Neutrophil (primary cell): ENCODE measurements at regions not wholly inside any gene's neighbourhood (a gene's known extent, or its start where the extent isn't known, plus 50 kb on each side); places are given as distances from the start of the nearest gene placed in this dataset.

ENCODE experiments used
- H3K27ac ChIP-seq: fragments of 200-600 bp; sonication (generic); 2 replicates; pipeline ENCODE4 v1.5.1; 2016; ENCODE audit warnings: mild to moderate bottlenecking, moderate library complexity
- H3K27me3 ChIP-seq: fragments of 200-600 bp; sonication (generic); 2 replicates; pipeline ENCODE4 v1.6.0; 2016; ENCODE audit warnings: mild to moderate bottlenecking
- H3K36me3 ChIP-seq: fragments of 200-600 bp; sonication (generic); 2 replicates; pipeline ENCODE4 v1.5.1; 2017
- H3K4me1 ChIP-seq, 2 experiments: fragments of 200-600 bp in 1 of 2; sonication (generic) in 1 of 2; 1 replicate in 1 of 2; 2 replicates in 1 of 2; pipeline versions ENCODE4 v1.5.1 to v1.6.1; 2013 to 2016; ENCODE audit warnings: low read depth in 1 of 2, low read length in 1 of 2, mild to moderate bottlenecking in 1 of 2, moderate library complexity in 1 of 2; ENCODE audit not compliant: control insufficient read depth in 1 of 2, insufficient read depth in 1 of 2
- H3K4me3 ChIP-seq, 2 experiments: fragments of 200-600 bp in 1 of 2; sonication (generic) in 1 of 2; 1 replicate in 1 of 2; 2 replicates in 1 of 2; pipeline ENCODE4 v1.5.1; 2013 to 2016; ENCODE audit warnings: low read depth in 1 of 2, low read length in 1 of 2, mild to moderate bottlenecking in 1 of 2, moderate library complexity in 1 of 2
- H3K9me3 ChIP-seq: fragments of 200-600 bp; sonication (generic); 2 replicates; pipeline ENCODE4 v1.5.1; 2016
- TF ChIP-seq, protein P1 (sequence below): fragments of 200-600 bp; sonication (generic); IDR thresholded peaks from 2 replicates; pipeline ENCODE4 v1.5.1; 2016; ENCODE audit warnings: antibody characterized with exemption

DNA sequence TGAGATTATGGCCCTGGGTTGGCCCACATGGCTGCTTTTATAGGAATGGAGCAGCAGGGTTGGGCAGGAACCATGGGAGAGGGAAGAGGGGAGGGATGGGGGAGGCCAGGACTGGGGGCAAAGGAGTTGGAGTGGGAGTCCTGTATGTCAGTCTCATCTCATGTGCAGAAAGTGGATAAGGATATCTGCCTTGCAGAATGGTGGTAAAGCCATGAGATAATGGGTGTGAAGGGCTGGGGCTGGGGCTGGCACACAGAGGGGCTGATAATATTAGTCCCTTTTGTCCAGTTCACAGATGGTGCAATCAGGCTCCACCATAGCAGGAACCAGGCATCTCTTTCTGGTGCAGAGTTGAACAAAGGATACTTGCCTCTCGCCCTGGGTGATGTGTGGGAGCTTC is 101.3 kb downstream of the MRM1 start:
- TF ChIP-seq, protein P1, sequence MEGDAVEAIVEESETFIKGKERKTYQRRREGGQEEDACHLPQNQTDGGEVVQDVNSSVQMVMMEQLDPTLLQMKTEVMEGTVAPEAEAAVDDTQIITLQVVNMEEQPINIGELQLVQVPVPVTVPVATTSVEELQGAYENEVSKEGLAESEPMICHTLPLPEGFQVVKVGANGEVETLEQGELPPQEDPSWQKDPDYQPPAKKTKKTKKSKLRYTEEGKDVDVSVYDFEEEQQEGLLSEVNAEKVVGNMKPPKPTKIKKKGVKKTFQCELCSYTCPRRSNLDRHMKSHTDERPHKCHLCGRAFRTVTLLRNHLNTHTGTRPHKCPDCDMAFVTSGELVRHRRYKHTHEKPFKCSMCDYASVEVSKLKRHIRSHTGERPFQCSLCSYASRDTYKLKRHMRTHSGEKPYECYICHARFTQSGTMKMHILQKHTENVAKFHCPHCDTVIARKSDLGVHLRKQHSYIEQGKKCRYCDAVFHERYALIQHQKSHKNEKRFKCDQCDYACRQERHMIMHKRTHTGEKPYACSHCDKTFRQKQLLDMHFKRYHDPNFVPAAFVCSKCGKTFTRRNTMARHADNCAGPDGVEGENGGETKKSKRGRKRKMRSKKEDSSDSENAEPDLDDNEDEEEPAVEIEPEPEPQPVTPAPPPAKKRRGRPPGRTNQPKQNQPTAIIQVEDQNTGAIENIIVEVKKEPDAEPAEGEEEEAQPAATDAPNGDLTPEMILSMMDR: no peak
- Histone ChIP-seq H3K27me3 (peaks cover 92% of the 10 kb centered on the region), H3K27ac (no peak overlapping the region), H3K4me1 (no peaks in the 10 kb centered on the region), H3K9me3 (no peaks in the 10 kb centered on the region), H3K36me3 (no peaks in the 10 kb centered on the region), H3K4me3 (no peak overlapping the region)

DNA sequence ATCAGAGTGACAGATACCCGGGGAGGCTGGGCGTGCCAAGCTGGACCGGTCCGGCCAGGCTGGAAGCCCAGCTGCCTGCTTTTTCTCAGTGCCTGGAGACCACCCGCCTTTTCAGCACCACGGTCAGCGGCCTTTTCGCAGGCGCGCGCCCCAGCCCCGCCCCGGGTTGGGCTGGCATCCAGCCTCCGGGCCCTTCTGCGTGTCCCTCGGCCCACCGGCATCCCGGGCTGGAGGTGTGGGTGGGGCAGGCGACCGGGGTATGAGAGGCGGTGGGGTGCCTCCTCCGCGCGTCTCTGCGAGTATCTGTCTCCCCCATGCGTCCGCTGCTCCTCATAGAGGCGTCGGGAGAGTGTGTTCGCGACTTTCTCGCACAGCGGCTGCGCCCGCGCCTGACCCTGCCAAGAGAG is 102.5 kb downstream of the MRM1 start:
- Histone ChIP-seq H3K27me3 (peaks cover 82% of the 10 kb centered on the region), H3K4me1 (no peaks in the 10 kb centered on the region), H3K36me3 (no peaks in the 10 kb centered on the region), H3K27ac (no peak overlapping the region), H3K4me3 (no peak overlapping the region), H3K9me3 (no peaks in the 10 kb centered on the region)
- TF ChIP-seq, protein P1: no peak

DNA sequence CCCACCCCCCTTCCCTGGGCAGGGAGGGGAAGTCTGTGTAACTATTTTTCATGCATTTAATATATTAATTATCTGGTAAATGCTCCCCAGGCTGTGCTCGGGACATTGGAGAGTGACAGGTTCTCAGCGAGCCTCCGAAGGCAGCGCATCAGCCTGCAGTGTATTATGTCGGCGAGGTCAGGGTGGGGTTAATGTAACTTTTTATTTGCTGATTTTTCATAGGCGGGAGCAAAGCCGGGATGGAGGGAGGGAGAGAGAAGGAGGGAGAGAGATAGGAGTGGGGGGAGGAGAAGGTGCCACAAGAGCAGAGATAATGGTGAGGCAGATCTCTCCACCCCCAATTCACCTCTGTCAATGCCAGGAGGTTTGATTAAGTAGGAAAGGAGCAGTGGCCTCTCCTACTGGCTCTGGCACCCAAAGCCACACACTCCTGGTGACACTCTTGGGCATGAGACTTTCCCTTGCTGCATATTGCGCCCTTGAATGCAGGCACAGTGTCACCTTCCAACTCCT is 104.0 kb downstream of the MRM1 start:
- H3K9me3 ChIP-seq: no peaks in the 10 kb centered on the region
- no peak overlapping the region for H3K4me3 ChIP-seq
- H3K27ac ChIP-seq: no peak overlapping the region
- no peaks in the 10 kb centered on the region for H3K36me3 ChIP-seq
- no peaks in the 10 kb centered on the region for H3K4me1 ChIP-seq
- peaks cover 67% of the 10 kb centered on the region for H3K27me3 ChIP-seq
- TF ChIP-seq, protein P1: no peak

DNA sequence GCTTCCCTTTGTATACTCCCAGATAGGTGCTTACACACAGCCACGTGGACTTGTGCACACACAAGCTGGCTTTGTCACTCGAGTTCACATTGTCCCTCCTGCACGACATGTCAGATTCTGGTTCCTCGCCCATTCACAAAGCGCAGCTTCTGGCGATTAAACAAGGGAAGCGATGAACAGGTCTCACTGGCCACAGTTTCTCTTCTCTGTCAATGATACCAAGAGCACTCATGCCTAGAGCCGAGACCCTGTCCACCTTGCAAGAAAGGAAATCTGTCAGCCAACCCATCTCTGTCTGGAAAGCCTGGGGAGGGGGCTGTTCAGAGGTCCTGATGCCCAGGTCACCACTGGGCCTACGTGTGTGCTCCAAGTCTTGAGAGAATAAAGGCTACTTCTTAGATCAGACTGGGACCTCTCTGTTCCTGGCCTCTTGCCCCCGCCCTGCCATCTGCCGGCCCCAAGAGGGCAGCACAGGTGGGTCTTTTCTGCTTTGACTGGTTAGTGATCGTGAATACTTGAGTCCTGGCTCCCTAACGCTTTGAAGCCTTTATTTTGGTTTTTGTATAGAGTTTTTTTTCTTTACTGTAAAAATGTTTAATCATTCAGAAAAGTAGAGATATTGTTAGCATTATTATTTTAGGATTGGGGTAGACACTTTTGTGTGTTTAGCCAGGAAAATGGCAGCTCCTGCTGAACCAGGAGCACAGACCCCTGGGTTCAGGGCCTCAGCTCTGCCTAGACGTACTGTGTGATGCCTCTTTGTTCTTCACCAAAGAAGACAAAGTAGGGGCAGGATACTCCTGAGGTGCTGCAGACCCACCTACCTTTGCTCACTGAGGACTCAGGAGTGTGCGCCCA is 104.7 kb downstream of the MRM1 start:
- Histone ChIP-seq H3K4me3 (no peak overlapping the region), H3K27me3 (peaks cover 60% of the 10 kb centered on the region)

DNA sequence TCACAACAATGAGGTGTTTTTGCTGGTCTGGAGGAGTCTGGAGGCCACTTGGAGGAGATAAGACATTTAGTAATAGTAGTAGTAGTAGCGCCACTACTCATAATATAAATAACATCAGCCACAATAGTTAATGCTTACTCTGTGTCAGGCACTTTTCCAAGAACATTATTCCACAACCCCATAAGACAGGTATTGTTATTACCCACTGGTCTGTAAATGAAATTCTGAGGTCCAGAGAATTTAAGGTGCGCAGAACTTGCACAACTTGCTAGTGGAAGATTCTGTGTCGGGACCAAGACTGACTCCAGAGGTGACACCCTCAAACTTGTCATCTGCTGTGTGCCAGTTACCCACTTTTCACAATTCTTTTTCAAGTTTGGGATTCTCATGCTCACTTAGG is 106.5 kb downstream of the MRM1 start:
- H3K27me3 ChIP-seq: peaks cover 54% of the 10 kb centered on the region
- H3K4me3 ChIP-seq: no peak overlapping the region
- no peaks in the 10 kb centered on the region for H3K9me3 ChIP-seq
- no peaks in the 10 kb centered on the region for H3K36me3 ChIP-seq
- TF ChIP-seq, protein P1: no peak
- no peaks in the 10 kb centered on the region for H3K4me1 ChIP-seq
- no peak overlapping the region for H3K27ac ChIP-seq

More for the DNA sequence above, 104.7 kb downstream of the MRM1 start:
- H3K36me3 ChIP-seq: no peaks in the 10 kb centered on the region
- no peaks in the 10 kb centered on the region for H3K4me1 ChIP-seq
- TF ChIP-seq, protein P1: no peak
- H3K9me3 ChIP-seq: no peaks in the 10 kb centered on the region
- no peak overlapping the region for H3K27ac ChIP-seq
